ENCODE measurements at regions not wholly inside any gene's neighbourhood (a gene's known extent, or its start where the extent isn't known, plus 50 kb on each side); places are given as distances from the start of the nearest gene placed in this dataset.

DNA sequence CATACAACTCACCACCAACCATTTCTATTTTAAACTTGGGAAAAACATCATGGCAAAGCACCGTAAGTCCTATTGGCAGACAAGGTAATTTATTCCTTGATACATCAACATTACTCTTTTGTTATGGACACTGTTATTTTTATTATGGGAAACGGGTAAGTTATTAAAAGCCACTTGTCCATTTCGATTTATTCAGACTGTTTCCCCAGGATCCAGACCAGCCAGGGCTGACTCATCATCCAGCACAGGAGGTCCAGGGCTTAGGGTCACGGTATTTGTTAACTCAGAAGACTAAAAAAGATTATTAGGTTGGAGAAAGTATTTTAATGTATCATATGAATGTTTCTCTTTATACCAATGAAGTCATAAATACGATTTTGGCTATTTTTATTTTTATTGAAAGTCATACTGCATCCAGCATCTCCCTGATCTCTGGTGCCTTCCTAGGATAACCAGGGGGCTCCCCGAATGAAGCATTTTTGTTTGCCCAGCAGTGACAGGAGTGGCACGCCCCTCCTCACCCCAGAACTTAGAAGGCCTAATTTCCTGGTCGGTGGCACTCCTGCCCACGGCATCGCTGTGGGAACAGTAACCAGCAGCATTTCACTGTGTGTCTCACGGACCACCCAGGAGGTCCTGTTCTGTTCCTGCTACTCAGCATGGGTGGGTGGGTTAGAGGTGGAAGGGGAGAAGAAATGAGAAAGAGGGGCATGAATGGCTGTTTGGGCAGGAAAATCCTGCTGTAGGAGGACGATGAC is 446.1 kb downstream of the EIPR1 start:
- no peak for DNase-seq
- intact Hi-C loops (cut with DNase I) = no loop called here
- Histone ChIP-seq H3K4me3 (no peak overlapping the region), H3K27me3 (no peaks in the 10 kb centered on the region), H3K27ac (no peak overlapping the region), H3K36me3 (replicated peaks in 1 of 2) (no peaks in the 10 kb centered on the region), H3K4me1 (replicated peaks in 1 of 2) (no peaks in the 10 kb centered on the region), H3K9me3 (replicated peaks in 1 of 3) (no peaks in the 10 kb centered on the region)
- WGBS, 4 donors = 70 to 73% (median 71%) methylated on average over 12 of the region's 12 CpGs
- TF ChIP-seq, protein P1, sequence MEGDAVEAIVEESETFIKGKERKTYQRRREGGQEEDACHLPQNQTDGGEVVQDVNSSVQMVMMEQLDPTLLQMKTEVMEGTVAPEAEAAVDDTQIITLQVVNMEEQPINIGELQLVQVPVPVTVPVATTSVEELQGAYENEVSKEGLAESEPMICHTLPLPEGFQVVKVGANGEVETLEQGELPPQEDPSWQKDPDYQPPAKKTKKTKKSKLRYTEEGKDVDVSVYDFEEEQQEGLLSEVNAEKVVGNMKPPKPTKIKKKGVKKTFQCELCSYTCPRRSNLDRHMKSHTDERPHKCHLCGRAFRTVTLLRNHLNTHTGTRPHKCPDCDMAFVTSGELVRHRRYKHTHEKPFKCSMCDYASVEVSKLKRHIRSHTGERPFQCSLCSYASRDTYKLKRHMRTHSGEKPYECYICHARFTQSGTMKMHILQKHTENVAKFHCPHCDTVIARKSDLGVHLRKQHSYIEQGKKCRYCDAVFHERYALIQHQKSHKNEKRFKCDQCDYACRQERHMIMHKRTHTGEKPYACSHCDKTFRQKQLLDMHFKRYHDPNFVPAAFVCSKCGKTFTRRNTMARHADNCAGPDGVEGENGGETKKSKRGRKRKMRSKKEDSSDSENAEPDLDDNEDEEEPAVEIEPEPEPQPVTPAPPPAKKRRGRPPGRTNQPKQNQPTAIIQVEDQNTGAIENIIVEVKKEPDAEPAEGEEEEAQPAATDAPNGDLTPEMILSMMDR (IDR thresholded peaks at IDR 0.05) = no peak
- no peak for TF ChIP-seq POLR2A (IDR thresholded peaks at IDR 0.05)

DNA sequence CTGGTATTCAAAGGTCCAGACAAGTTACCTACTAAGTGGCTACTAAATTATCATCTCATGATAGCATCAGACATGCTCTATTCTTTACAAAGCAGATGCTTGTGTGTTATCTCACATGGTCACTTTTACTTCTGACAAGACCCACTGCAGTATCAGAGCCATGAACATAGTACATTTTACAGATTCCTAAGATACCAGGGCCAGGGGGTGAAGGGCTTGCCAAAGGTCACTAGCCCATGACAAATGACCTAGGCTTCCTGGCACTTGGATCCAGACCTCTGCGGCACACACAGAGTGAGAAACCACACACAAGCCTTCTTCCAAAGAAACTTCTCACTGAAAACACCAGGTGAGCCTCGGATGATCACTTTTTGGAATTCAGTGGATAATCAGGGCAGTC is 446.8 kb downstream of the EIPR1 start:
- Histone ChIP-seq H3K9me3 (replicated peaks in 1 of 3) (no peaks in the 10 kb centered on the region), H3K36me3 (replicated peaks in 1 of 2) (no peaks in the 10 kb centered on the region), H3K4me1 (replicated peaks in 1 of 2) (no peaks in the 10 kb centered on the region), H3K4me3 (no peak overlapping the region), H3K27me3 (no peaks in the 10 kb centered on the region), H3K27ac (no peak overlapping the region)
- DNase-seq = peak in 1 of 7 donors; percentile 21
- TF ChIP-seq, protein P1 (IDR thresholded peaks at IDR 0.05) = no peak
- intact Hi-C loops (cut with DNase I) = no loop called here
- 70 to 82% (median 74%) methylated on average over 2 of the region's 2 CpGs for WGBS, 4 donors

DNA sequence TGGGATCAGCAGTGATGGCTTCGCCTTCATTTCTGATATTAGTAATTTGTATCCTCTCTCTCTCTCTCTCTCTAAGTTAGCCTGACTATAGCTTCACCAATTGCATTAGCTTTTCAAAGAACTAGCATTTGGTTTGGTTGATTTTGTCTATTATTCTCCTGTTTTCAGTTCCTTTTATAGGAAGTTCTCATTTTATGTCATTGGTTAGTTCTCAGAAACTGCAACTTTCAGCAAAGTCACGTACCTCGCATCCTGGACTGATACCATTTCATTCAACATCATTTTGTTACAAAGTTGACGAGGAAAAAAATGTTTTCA is 450.8 kb downstream of the EIPR1 start:
- Histone ChIP-seq H3K9me3 (replicated peaks in 1 of 3) (no peaks in the 10 kb centered on the region), H3K27ac (no peak overlapping the region), H3K36me3 (replicated peaks in 1 of 2) (no peaks in the 10 kb centered on the region), H3K4me1 (replicated peaks in 1 of 2) (no peaks in the 10 kb centered on the region), H3K27me3 (no peaks in the 10 kb centered on the region), H3K4me3 (no peak overlapping the region)
- 59 to 81% (median 67%) methylated on average over 4 of the region's 4 CpGs for WGBS, 4 donors
- no peak for TF ChIP-seq POLR2A (IDR thresholded peaks at IDR 0.05)
- TF ChIP-seq, protein P1 (IDR thresholded peaks at IDR 0.05) = no peak
- intact Hi-C loops (cut with DNase I) = no loop called here
- no peak for DNase-seq

DNA sequence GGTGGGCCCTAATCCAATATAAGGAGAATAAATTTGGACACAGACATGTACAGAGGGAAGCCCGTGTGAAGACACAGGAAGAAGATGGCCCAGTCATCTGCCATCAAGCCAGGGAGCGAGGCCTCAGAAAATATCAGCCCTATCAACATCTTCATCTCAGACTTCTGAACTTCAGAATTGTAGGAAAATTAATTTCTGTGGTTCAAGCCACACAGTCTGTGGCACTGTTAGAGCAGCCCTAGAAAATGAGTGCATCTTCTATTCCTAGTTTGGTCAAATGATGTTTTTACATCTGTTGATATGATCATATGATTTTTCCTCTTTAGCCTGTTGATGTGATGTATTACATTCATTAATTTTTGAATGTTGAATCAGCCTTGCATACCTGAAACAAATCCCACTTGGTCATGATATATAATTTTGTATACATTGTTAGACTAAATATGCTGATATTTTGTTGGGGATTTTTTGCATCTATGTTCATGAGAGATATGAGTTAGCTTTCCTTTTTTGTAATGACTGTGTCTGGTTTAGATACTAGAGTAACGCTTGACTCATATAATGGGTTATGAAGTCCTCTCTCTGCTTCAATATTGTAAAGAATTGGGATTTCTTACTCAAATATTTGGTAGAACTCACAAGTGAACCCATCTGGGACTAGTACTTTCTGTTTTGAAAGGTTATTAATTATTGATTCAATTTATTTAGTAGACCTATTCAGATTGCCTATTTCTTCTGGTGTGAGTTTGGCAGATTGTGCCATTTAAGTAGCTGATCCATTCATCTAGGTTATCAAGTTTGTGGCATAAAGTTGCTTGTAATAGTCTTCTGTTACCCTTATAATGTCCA is 451.4 kb downstream of the EIPR1 start:
- no peak overlapping the region for H3K4me3 ChIP-seq
- H3K27me3 ChIP-seq = no peaks in the 10 kb centered on the region
- intact Hi-C loops (cut with DNase I) = no loop called here
- WGBS, 4 donors = 84 to 98% (median 88%) methylated on average over 3 of the region's 3 CpGs
- H3K4me1 ChIP-seq (replicated peaks in 1 of 2) = no peaks in the 10 kb centered on the region
- no peaks in the 10 kb centered on the region for H3K36me3 ChIP-seq (replicated peaks in 1 of 2)
- TF ChIP-seq, protein P1 (IDR thresholded peaks at IDR 0.05) = no peak
- TF ChIP-seq POLR2A (IDR thresholded peaks at IDR 0.05) = no peak
- H3K27ac ChIP-seq = no peak overlapping the region
- no peaks in the 10 kb centered on the region for H3K9me3 ChIP-seq (replicated peaks in 1 of 3)
- no peak for DNase-seq
